Left lung (tissue), 4 donors: ENCODE measurements at regions not wholly inside any gene's neighbourhood (a gene's known extent, or its start where the extent isn't known, plus 50 kb on each side); places are given as distances from the start of the nearest gene placed in this dataset.
A peak's percentile ranks its signal among the peaks of the same experiment; 100 is the strongest.

Source experiments
- ATAC-seq: fragments of 200-7000 bp; cut with Tn5 transposase; one replicate; pipeline ENCODE4 v1.9.1; 2020; ENCODE audit warnings: moderate library complexity
- DNase-seq, 4 donors: peaks; one replicate each; pipeline ENCODE4 v3.0.0-alpha.2; 2013 to 2020
- H3K27ac ChIP-seq, 2 donors: fragments of 200-600 bp; sonication (generic) in 1 of 2; one replicate each; pipeline versions ENCODE4 v1.5.0 to v1.8.0; 2020 to 2021
- H3K27me3 ChIP-seq, 2 donors: fragments of 200-600 bp; sonication (generic) in 1 of 2; one replicate each; pipeline versions ENCODE4 v1.5.0 to v1.8.0; 2020 to 2021
- H3K36me3 ChIP-seq, 2 donors: fragments of 200-600 bp; sonication (generic) in 1 of 2; one replicate each; pipeline versions ENCODE4 v1.5.0 to v1.8.0; 2020 to 2021
- H3K4me1 ChIP-seq, 2 donors: fragments of 200-600 bp; one replicate each; pipeline ENCODE4 v1.8.0; 2021
- H3K4me3 ChIP-seq, 2 donors: fragments of 200-600 bp; sonication (generic) in 1 of 2; one replicate each; pipeline versions ENCODE4 v1.5.0 to v1.8.0; 2020 to 2021; ENCODE audit warnings: mild to moderate bottlenecking in 1 of 2
- H3K9me3 ChIP-seq, 2 donors: fragments of 200-600 bp; sonication (generic) in 1 of 2; one replicate each; pipeline versions ENCODE4 v1.5.0 to v1.8.0; 2020 to 2021
- CTCF ChIP-seq, 2 donors: fragments of 200-600 bp; sonication (generic) in 1 of 2; IDR thresholded peaks; one replicate each; pipeline versions ENCODE4 v1.5.0 to v1.8.0; 2021; ENCODE audit warnings: antibody characterized with exemption in 2 of 2
- intact Hi-C, 2 donors: fragments of 100-400 bp; cut with DNase I; formaldehyde crosslinking; loops; one replicate each; pipeline versions ENCODE4 v1.11.2 to v1.14.2; 2022
- donor health status: DM: no; HTN: yes; CAD: no.
- donor health status: DM: no; HTN: no; CAD: no.

GRCh38 chr2:14706201-14706600 is 73.7 kb downstream of the LRATD1 start:
- H3K36me3 ChIP-seq = no peaks in the 10 kb centered on the region
- intact Hi-C loops = no loop called here
- TF ChIP-seq CTCF (IDR thresholded peaks at IDR 0.05) = no peak
- no peak overlapping the region for H3K4me3 ChIP-seq
- no peaks in the 10 kb centered on the region for H3K4me1 ChIP-seq
- DNase-seq (no peak), ATAC-seq (no peak)
- no peaks in the 10 kb centered on the region for H3K27me3 ChIP-seq
- no peaks in the 10 kb centered on the region for H3K9me3 ChIP-seq
- no peak overlapping the region for H3K27ac ChIP-seq

DNA sequence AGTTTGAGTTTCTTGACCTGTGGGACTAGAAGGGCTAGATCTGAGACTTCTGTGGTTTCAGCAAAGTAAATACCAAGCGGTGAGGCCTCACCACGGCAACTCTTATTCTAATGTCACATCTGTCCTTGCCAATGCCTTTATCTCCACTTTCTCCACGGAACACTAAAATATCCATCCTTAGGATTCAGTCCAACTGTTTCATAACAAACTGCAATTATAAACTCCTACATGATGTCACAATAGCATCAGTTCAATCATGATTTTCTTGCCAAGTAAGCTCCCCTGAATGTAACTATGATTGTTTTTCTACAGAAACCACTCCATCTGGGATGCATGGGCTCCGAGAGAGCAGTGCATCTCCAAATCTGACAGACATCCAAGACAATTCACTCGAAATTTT is 79.6 kb downstream of the LRATD1 start:
- Histone ChIP-seq H3K9me3 (no peaks in the 10 kb centered on the region), H3K27me3 (no peaks in the 10 kb centered on the region), H3K36me3 (no peaks in the 10 kb centered on the region), H3K4me3 (no peak overlapping the region), H3K4me1 (no peaks in the 10 kb centered on the region), H3K27ac (no peak overlapping the region)
- DNase-seq (peak in 1 of 4 donors; percentile 10), ATAC-seq (no peak)
- intact Hi-C loops = no loop called here
- TF ChIP-seq CTCF (IDR thresholded peaks at IDR 0.05) = no peak

DNA sequence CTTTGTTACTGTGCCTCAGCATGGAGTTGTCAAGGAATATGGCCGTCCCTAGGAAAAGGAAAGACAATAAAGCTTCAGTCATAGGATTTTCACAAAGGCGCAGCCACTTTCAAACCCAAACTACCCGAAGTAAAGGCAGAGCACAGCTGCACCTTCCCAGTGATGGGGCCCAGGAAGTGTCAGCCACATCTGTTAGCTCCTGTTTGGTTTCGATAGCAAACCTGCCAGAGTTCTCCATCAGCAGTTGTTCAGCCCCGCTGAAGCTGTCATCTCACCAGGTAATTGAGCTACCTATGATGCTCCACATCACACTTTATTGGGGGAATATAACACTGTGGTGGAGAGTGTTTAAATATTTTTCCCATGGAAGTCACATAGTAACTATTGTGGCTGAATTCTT is 80.7 kb downstream of the LRATD1 start:
- no peaks in the 10 kb centered on the region for H3K4me1 ChIP-seq
- intact Hi-C loops = no loop called here
- ATAC-seq (no peak), DNase-seq (no peak)
- no peaks in the 10 kb centered on the region for H3K36me3 ChIP-seq
- no peaks in the 10 kb centered on the region for H3K9me3 ChIP-seq
- no peaks in the 10 kb centered on the region for H3K27me3 ChIP-seq
- no peak for TF ChIP-seq CTCF (IDR thresholded peaks at IDR 0.05)
- no peak overlapping the region for H3K4me3 ChIP-seq
- H3K27ac ChIP-seq = no peak overlapping the region

- Histone ChIP-seq H3K36me3 (no peaks in the 10 kb centered on the region), H3K9me3 (no peaks in the 10 kb centered on the region), H3K4me1 (no peaks in the 10 kb centered on the region), H3K27ac (no peak overlapping the region), H3K27me3 (no peaks in the 10 kb centered on the region), H3K4me3 (no peak overlapping the region)
- no peak for ATAC-seq
- DNase-seq = no peak
- intact Hi-C loops = no loop called here
- no peak for TF ChIP-seq CTCF (IDR thresholded peaks at IDR 0.05)
Observed at GRCh38 chr2:14715600-14715999, 83.1 kb downstream of the LRATD1 start.

DNA sequence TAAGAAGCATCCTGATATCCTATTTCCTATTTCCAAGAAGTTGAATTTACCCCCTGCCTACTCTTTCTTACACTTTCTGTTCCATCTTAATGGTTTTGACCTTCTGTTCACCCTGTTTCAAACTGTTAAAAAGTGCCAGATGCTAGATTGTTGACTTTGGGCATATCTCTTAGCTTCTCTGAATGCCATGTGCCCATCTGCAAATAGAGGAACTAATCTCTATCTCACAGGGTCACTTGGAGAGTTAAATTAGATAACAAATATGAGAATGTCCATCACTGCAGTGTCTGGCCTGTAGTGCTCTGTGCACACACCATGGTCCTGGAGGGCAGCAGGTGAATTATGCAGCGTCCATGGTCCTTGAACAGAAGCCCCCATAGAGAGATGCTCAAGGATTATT is 83.8 kb downstream of the LRATD1 start:
- H3K36me3 ChIP-seq = no peaks in the 10 kb centered on the region
- H3K4me1 ChIP-seq = no peaks in the 10 kb centered on the region
- no peak for DNase-seq
- no peaks in the 10 kb centered on the region for H3K9me3 ChIP-seq
- TF ChIP-seq CTCF (IDR thresholded peaks at IDR 0.05) = no peak
- no peak overlapping the region for H3K4me3 ChIP-seq
- no peak overlapping the region for H3K27ac ChIP-seq
- intact Hi-C loops = no loop called here
- H3K27me3 ChIP-seq = no peaks in the 10 kb centered on the region
- ATAC-seq = no peak
